GM12872 (cell line): ENCODE measurements at regions not wholly inside any gene's neighbourhood (a gene's known extent, or its start where the extent isn't known, plus 50 kb on each side); places are given as distances from the start of the nearest gene placed in this dataset.

ENCODE experiments used
- CTCF ChIP-seq: IDR thresholded peaks from 3 replicates; pipeline ENCODE4 v1.5.1; 2011; ENCODE audit warnings: low read depth, mild to moderate bottlenecking, low read length, moderate library complexity; ENCODE audit not compliant: insufficient read depth

- no peak for TF ChIP-seq CTCF
Observed at GRCh38 chr6:21467091-21467490, 126.5 kb upstream of the SOX4 start.

- TF ChIP-seq CTCF: no peak
Observed at GRCh38 chr6:21468461-21468860, 125.1 kb upstream of the SOX4 start.

GRCh38 chr6:21469213-21469612, 124.3 kb upstream of the SOX4 start:
- no peak for TF ChIP-seq CTCF

DNA sequence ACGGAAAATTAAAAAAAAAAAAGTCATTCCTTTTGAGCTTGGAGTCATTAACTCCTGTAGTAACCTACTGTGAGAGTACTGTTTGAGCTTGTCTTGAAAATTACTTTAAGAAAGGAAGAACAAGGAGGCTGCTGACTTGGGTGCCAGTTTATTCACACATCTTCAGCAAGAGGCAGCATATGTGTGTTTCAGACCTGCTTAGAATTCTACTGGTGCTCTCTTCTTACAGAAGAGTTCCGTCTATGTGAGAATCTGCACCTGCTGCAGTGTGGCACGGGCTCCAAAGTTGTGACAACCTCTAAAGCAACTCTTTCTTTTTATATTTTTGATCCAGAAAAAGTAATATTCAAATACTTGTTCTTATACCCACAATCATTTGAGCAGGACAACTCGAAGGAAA, 117.4 kb upstream of the SOX4 start:
- TF ChIP-seq CTCF: no peak

GRCh38 chr6:21478411-21478810, 115.1 kb upstream of the SOX4 start:
- no peak for TF ChIP-seq CTCF

GRCh38 chr6:21478883-21479539, 114.5 kb upstream of the SOX4 start:
- TF ChIP-seq CTCF: no peak

GRCh38 chr6:21486115-21486514, 107.4 kb upstream of the SOX4 start:
- TF ChIP-seq CTCF: no peak
